ENCODE measurements at regions not wholly inside any gene's neighbourhood (a gene's known extent, or its start where the extent isn't known, plus 50 kb on each side); places are given as distances from the start of the nearest gene placed in this dataset.

GRCh38 chr10:36780158-36780557 lies 345.2 kb upstream of the ANKRD30A start:
- Histone ChIP-seq H3K4me3 (replicated peaks in 1 of 4; ENCODE audit: control extremely low read depth in 1 of 4, insufficient read depth in 1 of 4, low read depth in 3 of 4, low read length in 4 of 4) (no peak overlapping the region), H2AFZ (ENCODE audit: low read length) (no peak overlapping the region)

GRCh38 chr10:36779238-36779846 lies 346.1 kb upstream of the ANKRD30A start:
- H3K4me2 ChIP-seq (ENCODE audit: extremely low read depth, insufficient read depth, low read length) = no peak overlapping the region
- no peak overlapping the region for H3K9ac ChIP-seq (ENCODE audit: insufficient read depth, low read length)
- no peaks in the 10 kb centered on the region for H3K9me3 ChIP-seq (ENCODE audit: control insufficient read depth, insufficient read depth, low read depth, low read length)
- H4K20me1 ChIP-seq (ENCODE audit: control insufficient read depth, extremely low read depth, insufficient read depth, low read length) = no peaks in the 10 kb centered on the region
- TF ChIP-seq EZH2 (IDR thresholded peaks at IDR 0.05; ENCODE audit: low read length, missing control alignments) = no peak
- TF ChIP-seq CTCF (conservative IDR thresholded peaks at IDR 0.05 in 1 of 2, IDR thresholded peaks at IDR 0.05 in 1 of 2; ENCODE audit: low read depth in 1 of 2, low read length in 2 of 2) = peak; percentile 70 to 83
- no peak overlapping the region for H3K27ac ChIP-seq (ENCODE audit: insufficient read depth, low read length)
- no peak overlapping the region for H3K4me3 ChIP-seq (replicated peaks in 1 of 4; ENCODE audit: control extremely low read depth in 1 of 4, insufficient read depth in 1 of 4, low read depth in 3 of 4, low read length in 4 of 4)
- no peaks in the 10 kb centered on the region for H3K4me1 ChIP-seq (ENCODE audit: control insufficient read depth, extremely low read depth, insufficient read depth, low read length)
- H3K79me2 ChIP-seq (ENCODE audit: control insufficient read depth, insufficient read depth, low read length) = no peaks in the 10 kb centered on the region
- DNase-seq (ENCODE audit: low read depth in 2 of 2) = peak; percentile 51 to 79
- no peak overlapping the region for H2AFZ ChIP-seq (ENCODE audit: low read length)
- H3K36me3 ChIP-seq (ENCODE audit: control insufficient read depth, insufficient read depth, low read length) = no peaks in the 10 kb centered on the region
- no peaks in the 10 kb centered on the region for H3K27me3 ChIP-seq (ENCODE audit: control insufficient read depth, insufficient read depth, low read length)

More at GRCh38 chr10:36780158-36780557, 345.2 kb upstream of the ANKRD30A start:
- Histone ChIP-seq H3K9ac (ENCODE audit: insufficient read depth, low read length) (no peak overlapping the region), H3K9me3 (ENCODE audit: control insufficient read depth, insufficient read depth, low read depth, low read length) (no peaks in the 10 kb centered on the region), H3K4me2 (ENCODE audit: extremely low read depth, insufficient read depth, low read length) (no peak overlapping the region), H4K20me1 (ENCODE audit: control insufficient read depth, extremely low read depth, insufficient read depth, low read length) (no peaks in the 10 kb centered on the region), H3K36me3 (ENCODE audit: control insufficient read depth, insufficient read depth, low read length) (no peaks in the 10 kb centered on the region), H3K4me1 (ENCODE audit: control insufficient read depth, extremely low read depth, insufficient read depth, low read length) (no peaks in the 10 kb centered on the region), H3K27ac (ENCODE audit: insufficient read depth, low read length) (no peak overlapping the region), H3K79me2 (ENCODE audit: control insufficient read depth, insufficient read depth, low read length) (no peaks in the 10 kb centered on the region), H3K27me3 (ENCODE audit: control insufficient read depth, insufficient read depth, low read length) (no peaks in the 10 kb centered on the region)
- no peak for DNase-seq (ENCODE audit: low read depth in 2 of 2)
- TF ChIP-seq CTCF (conservative IDR thresholded peaks at IDR 0.05 in 1 of 2, IDR thresholded peaks at IDR 0.05 in 1 of 2; ENCODE audit: low read depth in 1 of 2, low read length in 2 of 2) (no peak), EZH2 (IDR thresholded peaks at IDR 0.05; ENCODE audit: low read length, missing control alignments) (no peak)

- Histone ChIP-seq H3K79me2 (ENCODE audit: control insufficient read depth, insufficient read depth, low read length) (no peaks in the 10 kb centered on the region), H2AFZ (ENCODE audit: low read length) (no peak overlapping the region), H3K36me3 (ENCODE audit: control insufficient read depth, insufficient read depth, low read length) (no peaks in the 10 kb centered on the region), H3K27ac (ENCODE audit: insufficient read depth, low read length) (no peak overlapping the region), H3K4me2 (ENCODE audit: extremely low read depth, insufficient read depth, low read length) (no peak overlapping the region), H3K4me1 (ENCODE audit: control insufficient read depth, extremely low read depth, insufficient read depth, low read length) (no peaks in the 10 kb centered on the region), H3K9ac (ENCODE audit: insufficient read depth, low read length) (no peak overlapping the region), H3K9me3 (ENCODE audit: control insufficient read depth, insufficient read depth, low read depth, low read length) (no peaks in the 10 kb centered on the region), H4K20me1 (ENCODE audit: control insufficient read depth, extremely low read depth, insufficient read depth, low read length) (no peaks in the 10 kb centered on the region), H3K27me3 (ENCODE audit: control insufficient read depth, insufficient read depth, low read length) (no peaks in the 10 kb centered on the region), H3K4me3 (replicated peaks in 1 of 4; ENCODE audit: control extremely low read depth in 1 of 4, insufficient read depth in 1 of 4, low read depth in 3 of 4, low read length in 4 of 4) (no peak overlapping the region)
- TF ChIP-seq EZH2 (IDR thresholded peaks at IDR 0.05; ENCODE audit: low read length, missing control alignments) (no peak), CTCF (conservative IDR thresholded peaks at IDR 0.05 in 1 of 2, IDR thresholded peaks at IDR 0.05 in 1 of 2; ENCODE audit: low read depth in 1 of 2, low read length in 2 of 2) (no peak)
- DNase-seq (ENCODE audit: low read depth in 2 of 2) = no peak
These were observed 346.7 kb upstream of the ANKRD30A start for GRCh38 chr10:36778651-36779050.

Data from fibroblast of lung (primary cell).